H9 (cell line): ENCODE measurements at regions not wholly inside any gene's neighbourhood (a gene's known extent, or its start where the extent isn't known, plus 50 kb on each side); places are given as distances from the start of the nearest gene placed in this dataset.

Experiments used
- DNase-seq: peaks from one replicate; pipeline ENCODE4 v3.0.0-alpha.2; 2017
- H2AFZ ChIP-seq: one replicate; pipeline ENCODE4 v1.6.1; 2013; ENCODE audit warnings: mild to moderate bottlenecking, low read length, control low read depth, moderate library complexity
- H2AK5ac ChIP-seq: 2 replicates; pipeline ENCODE4 v1.6.1; 2013; ENCODE audit warnings: low read length, control low read depth, mixed read lengths; ENCODE audit not compliant: insufficient read length
- H2BK120ac ChIP-seq: one replicate; pipeline ENCODE4 v1.6.1; 2013; ENCODE audit warnings: low read depth, mild to moderate bottlenecking, low read length, control low read depth, inconsistent platforms; ENCODE audit not compliant: poor library complexity, severe bottlenecking
- H2BK12ac ChIP-seq: 2 replicates; pipeline ENCODE4 v1.6.1; 2013; ENCODE audit warnings: low read length, control low read depth, mixed read lengths, low read depth; ENCODE audit not compliant: insufficient read length
- H2BK15ac ChIP-seq: 2 replicates; pipeline ENCODE4 v1.6.1; 2013; ENCODE audit warnings: low read depth, low read length, control low read depth
- H2BK20ac ChIP-seq: one replicate; pipeline ENCODE4 v1.6.1; 2013; ENCODE audit warnings: low read depth, mild to moderate bottlenecking, low read length, control low read depth, inconsistent platforms; ENCODE audit not compliant: poor library complexity, severe bottlenecking
- H2BK5ac ChIP-seq: 2 replicates; pipeline ENCODE4 v1.6.1; 2013; ENCODE audit warnings: low read length, control low read depth, mixed read lengths; ENCODE audit not compliant: insufficient read length
- H3K14ac ChIP-seq: 2 replicates; pipeline ENCODE4 v1.6.1; 2013; ENCODE audit warnings: low read length, control low read depth; ENCODE audit not compliant: insufficient read depth
- H3K18ac ChIP-seq: 2 replicates; pipeline ENCODE4 v1.6.1; 2013; ENCODE audit warnings: low read depth, mild to moderate bottlenecking, mixed read lengths, low read length, control low read depth; ENCODE audit not compliant: insufficient read length
- H3K23ac ChIP-seq: 2 replicates; pipeline ENCODE4 v1.6.1; 2013; ENCODE audit warnings: low read length, control low read depth, mixed read lengths, low read depth; ENCODE audit not compliant: insufficient read length
- H3K23me2 ChIP-seq: 2 replicates; pipeline ENCODE4 v1.6.1; 2013; ENCODE audit warnings: low read depth, mild to moderate bottlenecking, mixed read lengths, low read length, control low read depth; ENCODE audit not compliant: insufficient read length, poor library complexity, severe bottlenecking
- H3K27ac ChIP-seq: 2 replicates; pipeline ENCODE4 v1.5.1; 2013; ENCODE audit warnings: low read length, control low read depth, mixed read lengths, low read depth; ENCODE audit not compliant: insufficient read length
- H3K27me3 ChIP-seq: 2 replicates; pipeline ENCODE4 v1.6.1; 2013; ENCODE audit warnings: low read length, control low read depth, inconsistent platforms; ENCODE audit not compliant: insufficient read depth
- H3K4ac ChIP-seq: 2 replicates; pipeline ENCODE4 v1.6.1; 2013; ENCODE audit warnings: low read depth, mild to moderate bottlenecking, control low read depth, inconsistent platforms, low read length, moderate library complexity
- H3K4me1 ChIP-seq: 2 replicates; pipeline ENCODE4 v1.6.1; 2013; ENCODE audit warnings: low read length, control low read depth, inconsistent platforms; ENCODE audit not compliant: insufficient read depth
- H3K4me2 ChIP-seq: 2 replicates; pipeline ENCODE4 v1.6.1; 2013; ENCODE audit warnings: low read length, control low read depth, mixed read lengths; ENCODE audit not compliant: insufficient read length, insufficient read depth
- H3K56ac ChIP-seq: 2 replicates; pipeline ENCODE4 v1.6.1; 2013; ENCODE audit warnings: low read depth, mild to moderate bottlenecking, mixed read lengths, low read length, control low read depth; ENCODE audit not compliant: insufficient read length
- H3K79me1 ChIP-seq: 2 replicates; pipeline ENCODE4 v1.6.1; 2013; ENCODE audit warnings: low read depth, mild to moderate bottlenecking, moderate library complexity, low read length, control low read depth, inconsistent platforms; ENCODE audit not compliant: insufficient read depth, poor library complexity, severe bottlenecking
- H3K79me2 ChIP-seq: 2 replicates; pipeline ENCODE4 v1.6.1; 2013; ENCODE audit warnings: low read length, control low read depth, inconsistent platforms; ENCODE audit not compliant: insufficient read depth
- H3K9ac ChIP-seq: 2 replicates; pipeline ENCODE4 v1.6.1; 2013; ENCODE audit warnings: low read length, control low read depth, mixed read lengths; ENCODE audit not compliant: insufficient read length; ENCODE audit errors: extremely low read depth
- H3K9me3 ChIP-seq: one replicate; pipeline ENCODE4 v1.6.1; 2013; ENCODE audit warnings: low read depth, low read length, inconsistent platforms; ENCODE audit not compliant: control insufficient read depth
- H3T11ph ChIP-seq: one replicate; pipeline ENCODE4 v1.6.1; 2013; ENCODE audit warnings: mild to moderate bottlenecking, low read length, control low read depth, inconsistent platforms
- H4K20me1 ChIP-seq: one replicate; pipeline ENCODE4 v1.6.1; 2013; ENCODE audit not compliant: control insufficient read depth, insufficient read length, insufficient read depth
- H4K5ac ChIP-seq: 2 replicates; pipeline ENCODE4 v1.6.1; 2013; ENCODE audit warnings: low read depth, mild to moderate bottlenecking, mixed read lengths, low read length, control low read depth; ENCODE audit not compliant: insufficient read length
- H4K8ac ChIP-seq: replicated peaks from 2 replicates; pipeline ENCODE4 v1.6.1; 2013; ENCODE audit warnings: low read length, control low read depth, mixed read lengths, low read depth; ENCODE audit not compliant: insufficient read length
- H4K91ac ChIP-seq: 2 replicates; pipeline ENCODE4 v1.6.1; 2013; ENCODE audit warnings: low read depth, mild to moderate bottlenecking, moderate library complexity, mixed read lengths, low read length, control low read depth; ENCODE audit not compliant: insufficient read length
- H3K27ac Mint-ChIP-seq, 3 experiments: 2 replicates in 2 of 3; 3 replicates in 1 of 3; pipeline ENCODE4 v1.8.0; 2020 to 2021; ENCODE audit warnings: mixed read lengths in 3 of 3, mild to moderate bottlenecking in 1 of 3, moderate library complexity in 1 of 3
- H3K27me3 Mint-ChIP-seq: 2 replicates; pipeline ENCODE4 v1.8.0; 2021; ENCODE audit warnings: low read depth, mild to moderate bottlenecking, moderate library complexity, mixed read lengths
- H3K36me3 Mint-ChIP-seq, 3 experiments: 2 replicates in 2 of 3; 3 replicates in 1 of 3; pipeline ENCODE4 v1.8.0; 2020 to 2021; ENCODE audit warnings: low read depth in 3 of 3, mixed read lengths in 3 of 3; ENCODE audit not compliant: insufficient read depth in 1 of 3
- H3K4me1 Mint-ChIP-seq, 2 experiments: 2 replicates each; pipeline ENCODE4 v1.8.0; 2020; ENCODE audit warnings: mixed read lengths in 2 of 2
- H3K4me3 Mint-ChIP-seq, 2 experiments: 2 replicates in 1 of 2; 3 replicates in 1 of 2; pipeline ENCODE4 v1.8.0; 2020 to 2021; ENCODE audit warnings: mild to moderate bottlenecking in 2 of 2, mixed read lengths in 2 of 2, moderate library complexity in 1 of 2
- H3K9me3 Mint-ChIP-seq, 2 experiments: 2 replicates in 1 of 2; 3 replicates in 1 of 2; pipeline ENCODE4 v1.8.0; 2020; ENCODE audit warnings: mild to moderate bottlenecking in 2 of 2, mixed read lengths in 2 of 2, moderate library complexity in 1 of 2
- CTCF ChIP-seq: fragments of 200-600 bp; sonication (generic); conservative IDR thresholded peaks from 3 replicates; pipeline ENCODE4 v1.8.0; 2021; ENCODE audit warnings: antibody characterized with exemption, mild to moderate bottlenecking
- WGBS: extraction: QIAGEN DNeasy Blood & Tissue Kit; methylation state at CpG from one replicate; pipeline ENCODE4 v1.1.7; 2013; ENCODE audit warnings: missing lambda C conversion rate, low lambda C conversion rate, mixed read lengths; ENCODE audit not compliant: insufficient read length; ENCODE audit errors: extremely low coverage; 5-methylcytosine and 5-hydroxymethylcytosine counted together

- no peak for TF ChIP-seq CTCF
- Histone ChIP-seq H2AK5ac (no peak overlapping the region), H2BK120ac (no peak overlapping the region), H3K23ac (no peak overlapping the region), H4K5ac (no peak overlapping the region), H3K79me2 (no peaks in the 10 kb centered on the region), H3K14ac (no peak overlapping the region), H4K8ac (no peak overlapping the region), H3K4me2 (no peak overlapping the region), H2BK12ac (no peak overlapping the region), H2BK20ac (no peak overlapping the region), H3K9me3 (no peaks in the 10 kb centered on the region), H3K23me2 (no peaks in the 10 kb centered on the region), H4K91ac (no peak overlapping the region), H3K27ac (no peak overlapping the region), H3K9ac (no peak overlapping the region), H3K18ac (no peak overlapping the region), H3K27me3 (no peaks in the 10 kb centered on the region; the same call in 1 of the 2 replicates), H3K4ac (no peak overlapping the region), H2AFZ (no peak overlapping the region), H3K79me1 (no peaks in the 10 kb centered on the region), H3K4me1 (no peaks in the 10 kb centered on the region), H3T11ph (no peak overlapping the region), H2BK15ac (no peak overlapping the region), H3K56ac (no peak overlapping the region), H2BK5ac (no peak overlapping the region), H4K20me1 (no peaks in the 10 kb centered on the region)
- no peak for DNase-seq
- no peaks in the 10 kb centered on the region for H3K27me3 Mint-ChIP-seq
- H3K27ac Mint-ChIP-seq = no peak overlapping the region
- H3K4me3 Mint-ChIP-seq = no peak overlapping the region
- no peaks in the 10 kb centered on the region for H3K9me3 Mint-ChIP-seq
- H3K36me3 Mint-ChIP-seq = peaks cover 5 to 53% (median 25%) of the 10 kb centered on the region in 3 experiments; a peak in 6 of 7 replicates
- no peaks in the 10 kb centered on the region for H3K4me1 Mint-ChIP-seq
- WGBS = no CpG with 5 or more reads among the region's 4 CpGs
These were observed 187.1 kb downstream of the ELAVL2 start for GRCh38 chr9:23638837-23639426.
